Endothelial cell of umbilical vein (primary cell): ENCODE measurements at regions not wholly inside any gene's neighbourhood (a gene's known extent, or its start where the extent isn't known, plus 50 kb on each side); places are given as distances from the start of the nearest gene placed in this dataset.

ENCODE experiments used
- BruUV-seq: library from RNA; stranded (reverse); fragments of 400-500 nt; replicated peaks from 2 replicates; lab custom pipeline; 2021; lab: Mats Ljungman, UMichigan
- CTCF ChIA-PET: fragments of 300-600, 350-600 bp; sonication (Branson Sonifier 250); formaldehyde crosslinking; loops from one replicate; lab custom pipeline; 2021; ENCODE audit warnings: antibody characterized with exemption, inconsistent platforms; lab: Charles Lee
- POLR2A ChIA-PET: fragments of 300-600, 350-600 bp; sonication (Branson Sonifier 250); formaldehyde crosslinking; loops from one replicate; lab custom pipeline; 2021; ENCODE audit warnings: antibody characterized with exemption, inconsistent platforms; lab: Charles Lee
- DNase-seq: peaks from one replicate; pipeline ENCODE4 v3.0.0-alpha.2; 2011; ENCODE audit warnings: low read depth, low spot score
- FAIRE-seq: peaks from 2 replicates; lab custom pipeline; 2011; peaks lifted over from hg19 to GRCh38; lab: Jason Lieb, UNC
- H2AFZ ChIP-seq: 2 replicates; pipeline ENCODE4 v1.6.0; 2012; ENCODE audit warnings: low read depth, low read length, control low read depth, inconsistent platforms
- H3K27ac ChIP-seq: 2 replicates; pipeline ENCODE4 v1.5.1; 2011; ENCODE audit warnings: low read depth, mild to moderate bottlenecking, control low read depth, low read length, moderate library complexity; ENCODE audit not compliant: insufficient read depth
- H3K27me3 ChIP-seq, 2 experiments: 2 replicates each; pipeline versions ENCODE4 v1.6.0 to v1.6.1; 2011; ENCODE audit warnings: low read length in 2 of 2, mixed read lengths in 1 of 2; ENCODE audit not compliant: control insufficient read depth in 2 of 2, insufficient read depth in 2 of 2
- H3K36me3 ChIP-seq, 2 experiments: 2 replicates in 1 of 2; 3 replicates in 1 of 2; pipeline ENCODE4 v1.5.1; 2011; ENCODE audit warnings: low read length in 2 of 2, mild to moderate bottlenecking in 1 of 2, moderate library complexity in 1 of 2; ENCODE audit not compliant: control insufficient read depth in 2 of 2, insufficient read depth in 2 of 2; ENCODE audit errors: extremely low read depth in 1 of 2
- H3K4me1 ChIP-seq: 3 replicates; pipeline ENCODE4 v1.5.1; 2011; ENCODE audit warnings: mild to moderate bottlenecking, low read length; ENCODE audit not compliant: control insufficient read depth, insufficient read depth; ENCODE audit errors: extremely low read depth
- H3K4me2 ChIP-seq: 2 replicates; pipeline ENCODE4 v1.6.1; 2011; ENCODE audit warnings: low read length, control low read depth, mixed read lengths; ENCODE audit not compliant: insufficient read depth
- H3K4me3 ChIP-seq, 3 experiments: fragments of 200-600 bp in 1 of 3; sonication (generic), shearing (Covaris generic) in 1 of 3; replicated peaks in 1 of 3; 2 replicates each; pipeline ENCODE4 v1.5.1; 2011 to 2016; ENCODE audit warnings: control low read depth in 3 of 3, low read length in 3 of 3, mild to moderate bottlenecking in 2 of 3, inconsistent platforms in 1 of 3, low read depth in 1 of 3, moderate library complexity in 1 of 3; ENCODE audit not compliant: insufficient read depth in 1 of 3
- H3K79me2 ChIP-seq: 2 replicates; pipeline ENCODE4 v1.6.0; 2012; ENCODE audit warnings: low read length, inconsistent platforms; ENCODE audit not compliant: control insufficient read depth, insufficient read depth
- H3K9ac ChIP-seq: replicated peaks from 2 replicates; pipeline ENCODE3; 2011; ENCODE audit warnings: low read length, control low read depth; ENCODE audit not compliant: insufficient read depth; ENCODE audit errors: extremely low read depth
- H3K9me1 ChIP-seq: replicated peaks from 3 replicates; pipeline ENCODE4 v1.6.0; 2011; ENCODE audit warnings: mild to moderate bottlenecking, low read length; ENCODE audit not compliant: control insufficient read depth, insufficient read depth; ENCODE audit errors: extremely low read depth
- H3K9me3 ChIP-seq: replicated peaks from 2 replicates; pipeline ENCODE4 v1.5.1; 2012; ENCODE audit warnings: low read length, inconsistent platforms; ENCODE audit not compliant: control insufficient read depth, insufficient read depth
- H4K20me1 ChIP-seq: replicated peaks from 2 replicates; pipeline ENCODE3; 2011; ENCODE audit warnings: mild to moderate bottlenecking, low read length; ENCODE audit not compliant: control insufficient read depth, insufficient read depth; ENCODE audit errors: extremely low read depth
- EZH2 ChIP-seq: IDR thresholded peaks from 2 replicates; pipeline ENCODE4 v1.6.1; 2012; ENCODE audit warnings: borderline replicate concordance, low read depth, mild to moderate bottlenecking, moderate library complexity, low read length, inconsistent platforms; ENCODE audit not compliant: severe bottlenecking
- FOS ChIP-seq: IDR thresholded peaks from 2 replicates; pipeline ENCODE4 v1.6.1; 2011; ENCODE audit warnings: mild to moderate bottlenecking, low read length, moderate library complexity, borderline replicate concordance; ENCODE audit not compliant: insufficient read depth
- GATA2 ChIP-seq: IDR thresholded peaks from 2 replicates; pipeline ENCODE4 v1.7.0; 2011; ENCODE audit warnings: low read depth, mild to moderate bottlenecking, moderate library complexity, mixed read lengths, low read length; ENCODE audit not compliant: insufficient read length, insufficient read depth
- JUN ChIP-seq: IDR thresholded peaks from 2 replicates; pipeline ENCODE4 v1.6.1; 2011; ENCODE audit warnings: borderline replicate concordance, low read depth; ENCODE audit not compliant: insufficient read length, insufficient read depth
- MYC ChIP-seq: IDR thresholded peaks from one replicate; pipeline ENCODE4 v1.6.1; 2011; ENCODE audit warnings: mild to moderate bottlenecking, low read depth, low read length
- POLR2A ChIP-seq: IDR thresholded peaks from 2 replicates; pipeline ENCODE4 v1.6.1; 2012; ENCODE audit warnings: low read depth, mild to moderate bottlenecking, control low read depth, low read length
- POLR2AphosphoS5 ChIP-seq: IDR thresholded peaks from 2 replicates; pipeline ENCODE4 v1.6.1; 2012; ENCODE audit warnings: low read depth, mild to moderate bottlenecking, control low read depth, low read length, moderate library complexity; ENCODE audit not compliant: insufficient read depth
- dilution Hi-C: fragments of 300-500 bp; cut with MboI; formaldehyde crosslinking; loops from one replicate; pipeline ENCODE4 v1.15.0; 2019; ENCODE audit warnings: low sequenced_read_pairs; ENCODE audit not compliant: extremely low pct_ligation_motif_present
- intact Hi-C: fragments of 100-400 bp; cut with micrococcal nuclease; formaldehyde crosslinking; loops from one replicate; pipeline ENCODE4 v1.10.0; 2022
- TF ChIP-seq, protein P1 (sequence below), 2 donors: IDR thresholded peaks; 1 replicate in 1 of 2; 2 replicates in 1 of 2; pipeline ENCODE4 v1.5.1; 2011; ENCODE audit warnings: low read length in 2 of 2, mild to moderate bottlenecking in 2 of 2, moderate library complexity in 2 of 2, control low read depth in 1 of 2, inconsistent platforms in 1 of 2, low read depth in 1 of 2; ENCODE audit not compliant: insufficient read depth in 1 of 2; ENCODE audit errors: extremely low read depth in 1 of 2
- TF ChIP-seq, protein P2 (sequence below): IDR thresholded peaks from 2 replicates; pipeline ENCODE4 v1.6.1; 2011; ENCODE audit not compliant: insufficient read depth, insufficient read length

DNA sequence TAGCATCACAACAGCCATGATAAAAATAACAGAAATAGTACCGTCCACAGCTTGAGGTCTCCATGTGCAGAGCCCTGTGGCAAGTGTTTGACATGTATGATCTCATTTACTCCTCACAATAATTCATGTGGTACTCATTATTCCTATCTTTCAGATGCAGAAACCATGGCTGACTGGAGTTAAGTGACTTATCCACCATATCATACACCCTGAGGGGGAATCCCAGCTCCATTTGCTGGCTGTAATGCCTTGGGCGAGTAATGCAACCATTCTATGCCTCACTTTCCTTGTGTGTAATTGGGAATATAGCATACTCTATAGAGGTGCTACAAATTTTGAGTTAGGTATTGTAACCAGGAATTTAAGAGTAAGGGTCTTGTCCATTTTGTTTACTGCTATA, 347.0 kb upstream of the CLINT1 start:
- ChIA-PET CTCF (no interaction called here), POLR2A (no interaction called here)
- H3K4me1 ChIP-seq = no peaks in the 10 kb centered on the region
- no peaks in the 10 kb centered on the region for H3K9me3 ChIP-seq
- H3K4me3 ChIP-seq = no peak overlapping the region
- H2AFZ ChIP-seq = no peak overlapping the region
- FAIRE-seq (no peak), DNase-seq (no peak)
- H3K4me2 ChIP-seq = no peak overlapping the region
- H3K9me1 ChIP-seq = no peaks in the 10 kb centered on the region
- TF ChIP-seq GATA2 (no peak), FOS (no peak), MYC (no peak), POLR2A (no peak), EZH2 (no peak), JUN (no peak), POLR2AphosphoS5 (no peak)
- TF ChIP-seq, protein P1, sequence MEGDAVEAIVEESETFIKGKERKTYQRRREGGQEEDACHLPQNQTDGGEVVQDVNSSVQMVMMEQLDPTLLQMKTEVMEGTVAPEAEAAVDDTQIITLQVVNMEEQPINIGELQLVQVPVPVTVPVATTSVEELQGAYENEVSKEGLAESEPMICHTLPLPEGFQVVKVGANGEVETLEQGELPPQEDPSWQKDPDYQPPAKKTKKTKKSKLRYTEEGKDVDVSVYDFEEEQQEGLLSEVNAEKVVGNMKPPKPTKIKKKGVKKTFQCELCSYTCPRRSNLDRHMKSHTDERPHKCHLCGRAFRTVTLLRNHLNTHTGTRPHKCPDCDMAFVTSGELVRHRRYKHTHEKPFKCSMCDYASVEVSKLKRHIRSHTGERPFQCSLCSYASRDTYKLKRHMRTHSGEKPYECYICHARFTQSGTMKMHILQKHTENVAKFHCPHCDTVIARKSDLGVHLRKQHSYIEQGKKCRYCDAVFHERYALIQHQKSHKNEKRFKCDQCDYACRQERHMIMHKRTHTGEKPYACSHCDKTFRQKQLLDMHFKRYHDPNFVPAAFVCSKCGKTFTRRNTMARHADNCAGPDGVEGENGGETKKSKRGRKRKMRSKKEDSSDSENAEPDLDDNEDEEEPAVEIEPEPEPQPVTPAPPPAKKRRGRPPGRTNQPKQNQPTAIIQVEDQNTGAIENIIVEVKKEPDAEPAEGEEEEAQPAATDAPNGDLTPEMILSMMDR (IDR thresholded peaks at IDR 0.05; ENCODE audit: extremely low read depth in 1 of 2, insufficient read depth in 1 of 2, low read depth in 1 of 2, low read length in 2 of 2) = no peak
- TF ChIP-seq, protein P2, sequence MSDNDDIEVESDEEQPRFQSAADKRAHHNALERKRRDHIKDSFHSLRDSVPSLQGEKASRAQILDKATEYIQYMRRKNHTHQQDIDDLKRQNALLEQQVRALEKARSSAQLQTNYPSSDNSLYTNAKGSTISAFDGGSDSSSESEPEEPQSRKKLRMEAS = no peak
- dilution Hi-C loops = no loop called here
- H3K9ac ChIP-seq = no peak overlapping the region
- intact Hi-C loops = no loop called here
- H3K79me2 ChIP-seq = no peaks in the 10 kb centered on the region
- no peaks in the 10 kb centered on the region for H3K36me3 ChIP-seq
- no TSS peak for BruUV-seq
- no peaks in the 10 kb centered on the region for H3K27me3 ChIP-seq
- H3K27ac ChIP-seq = no peak overlapping the region
- no peaks in the 10 kb centered on the region for H4K20me1 ChIP-seq
